Body of pancreas (tissue), 4 donors: ENCODE measurements at regions not wholly inside any gene's neighbourhood (a gene's known extent, or its start where the extent isn't known, plus 50 kb on each side); places are given as distances from the start of the nearest gene placed in this dataset.

ENCODE experiments used
- ATAC-seq: fragments of 150-250 bp; one replicate; pipeline ENCODE4 v1.9.1; 2016
- DNase-seq, 4 donors: peaks; one replicate each; pipeline ENCODE4 v3.0.0-alpha.2; 2019
- H3K27ac ChIP-seq, 4 donors: fragments of 200-600 bp; sonication (generic); 1 replicate in 3 of 4; 2 replicates in 1 of 4; pipeline versions ENCODE4 v1.5.1 to v1.6.1; 2016 to 2019; ENCODE audit warnings: mild to moderate bottlenecking in 1 of 4, mixed read lengths in 1 of 4, moderate library complexity in 1 of 4
- H3K27me3 ChIP-seq, 2 donors: fragments of 200-600 bp; sonication (generic); one replicate each; pipeline ENCODE4 v1.6.0; 2016; ENCODE audit warnings: mild to moderate bottlenecking in 1 of 2
- H3K36me3 ChIP-seq, 2 donors: fragments of 200-600 bp; sonication (generic); replicated peaks in 1 of 2; 2 replicates each; pipeline ENCODE4 v1.5.1; 2016; ENCODE audit warnings: low read depth in 2 of 2; ENCODE audit not compliant: insufficient read depth in 1 of 2
- H3K4me1 ChIP-seq: fragments of 200-600 bp; sonication (generic); one replicate; pipeline ENCODE4 v1.6.0; 2016
- H3K4me3 ChIP-seq, 2 donors: fragments of 200-600 bp; sonication (generic); 1 replicate in 1 of 2; 2 replicates in 1 of 2; pipeline ENCODE4 v1.5.1; 2016 to 2019
- H3K9me3 ChIP-seq, 3 donors: fragments of 200-600 bp; sonication (generic); 1 replicate in 2 of 3; 2 replicates in 1 of 3; pipeline ENCODE4 v1.5.1; 2016
- POLR2A ChIP-seq, 3 donors: fragments of 450-650 bp; IDR thresholded peaks; one replicate each; pipeline ENCODE4 v1.6.1; 2016; ENCODE audit warnings: antibody characterized with exemption in 3 of 3, mild to moderate bottlenecking in 2 of 3
- WGBS, 2 donors: methylation state at CpG; one replicate each; pipeline ENCODE4 v1.1.5; 2017; 5-methylcytosine and 5-hydroxymethylcytosine counted together
- intact Hi-C: fragments of 100-400 bp; cut with DNase I; formaldehyde crosslinking; loops from one replicate; pipeline ENCODE4 v1.15.1; 2023
- TF ChIP-seq, protein P1 (sequence below), 7 experiments: fragments of 450-650 bp in 4 of 7; fragments of 200-600 bp in 3 of 7; sonication (generic) in 3 of 7; IDR thresholded peaks; one replicate each; pipeline ENCODE4 v1.5.1; 2016 to 2019; ENCODE audit warnings: antibody characterized with exemption in 7 of 7

DNA sequence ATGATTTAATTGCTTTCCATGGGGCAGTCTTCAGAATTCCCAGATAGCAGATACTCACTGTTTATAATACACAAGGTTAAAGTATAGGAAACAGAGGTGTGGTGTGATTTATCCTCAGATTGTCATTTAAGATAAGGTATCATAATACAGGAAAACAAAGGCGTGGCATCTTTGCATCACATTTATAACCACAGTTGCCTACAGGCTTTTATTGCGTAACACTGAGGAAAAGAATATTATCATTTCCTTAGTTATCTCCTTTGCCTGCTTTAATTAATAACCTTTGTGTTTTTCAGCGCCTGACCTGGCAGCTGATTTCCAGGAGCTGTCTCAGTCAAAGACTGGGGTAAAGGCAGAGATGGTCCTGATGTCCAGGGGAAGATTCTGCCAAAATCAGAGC, 68.8 kb downstream of the SSX7 start:
- no peak for ATAC-seq

DNA sequence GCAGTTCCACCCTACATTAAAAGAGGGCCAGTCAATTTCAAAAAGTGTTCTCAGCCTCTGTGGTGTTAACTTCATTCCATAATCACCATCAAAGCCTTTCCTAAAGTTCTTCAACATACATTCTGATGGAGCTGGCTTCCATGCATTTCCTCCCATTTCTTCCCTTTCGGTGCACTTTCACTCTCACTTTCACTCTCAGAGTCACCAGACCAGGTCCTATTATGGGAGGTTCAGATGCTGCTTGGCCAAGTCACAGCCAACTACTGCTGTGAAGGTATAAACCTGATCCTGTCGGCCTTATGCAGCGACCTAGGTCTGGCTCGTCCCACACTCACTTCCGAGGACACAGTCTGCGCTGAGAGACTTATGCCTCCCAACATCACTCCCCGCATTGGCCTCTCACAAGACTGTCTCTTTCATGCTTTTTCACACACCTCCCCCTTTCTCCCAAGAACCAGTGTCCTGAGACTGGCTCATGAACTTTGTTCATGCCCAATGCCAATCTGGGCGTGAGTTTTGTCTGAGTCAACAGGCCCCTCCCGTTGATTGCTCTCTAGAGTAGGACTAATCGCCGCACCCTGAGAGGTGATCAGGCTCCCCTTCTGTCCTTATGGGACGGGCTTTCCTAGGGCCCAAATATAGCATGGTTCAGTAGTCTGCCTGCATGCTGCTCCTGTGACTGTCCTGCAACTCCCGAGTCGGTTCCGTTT, 60.8 kb upstream of the XAGE1B start:
- no peak for DNase-seq
- no peak for ATAC-seq
- H3K27ac ChIP-seq: no peak overlapping the region
- TF ChIP-seq, protein P1, sequence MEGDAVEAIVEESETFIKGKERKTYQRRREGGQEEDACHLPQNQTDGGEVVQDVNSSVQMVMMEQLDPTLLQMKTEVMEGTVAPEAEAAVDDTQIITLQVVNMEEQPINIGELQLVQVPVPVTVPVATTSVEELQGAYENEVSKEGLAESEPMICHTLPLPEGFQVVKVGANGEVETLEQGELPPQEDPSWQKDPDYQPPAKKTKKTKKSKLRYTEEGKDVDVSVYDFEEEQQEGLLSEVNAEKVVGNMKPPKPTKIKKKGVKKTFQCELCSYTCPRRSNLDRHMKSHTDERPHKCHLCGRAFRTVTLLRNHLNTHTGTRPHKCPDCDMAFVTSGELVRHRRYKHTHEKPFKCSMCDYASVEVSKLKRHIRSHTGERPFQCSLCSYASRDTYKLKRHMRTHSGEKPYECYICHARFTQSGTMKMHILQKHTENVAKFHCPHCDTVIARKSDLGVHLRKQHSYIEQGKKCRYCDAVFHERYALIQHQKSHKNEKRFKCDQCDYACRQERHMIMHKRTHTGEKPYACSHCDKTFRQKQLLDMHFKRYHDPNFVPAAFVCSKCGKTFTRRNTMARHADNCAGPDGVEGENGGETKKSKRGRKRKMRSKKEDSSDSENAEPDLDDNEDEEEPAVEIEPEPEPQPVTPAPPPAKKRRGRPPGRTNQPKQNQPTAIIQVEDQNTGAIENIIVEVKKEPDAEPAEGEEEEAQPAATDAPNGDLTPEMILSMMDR (IDR thresholded peaks at IDR 0.05): no peak
- TF ChIP-seq POLR2A (IDR thresholded peaks at IDR 0.05): no peak
- WGBS, 2 donors: 85 to 87% methylated on average over 11 to 12 of the region's 15 CpGs
- H3K36me3 ChIP-seq: no peaks in the 10 kb centered on the region
- H3K4me1 ChIP-seq: no peaks in the 10 kb centered on the region
- no peaks in the 10 kb centered on the region for H3K27me3 ChIP-seq
- H3K9me3 ChIP-seq: no peaks in the 10 kb centered on the region
- intact Hi-C loops: no loop called here
- H3K4me3 ChIP-seq: no peak overlapping the region

More for the DNA sequence above, 68.8 kb downstream of the SSX7 start:
- DNase-seq: no peak
- no peak overlapping the region for H3K4me3 ChIP-seq
- WGBS, 2 donors: 54 to 58% methylated on average over 3 of the region's 3 CpGs
- no peak overlapping the region for H3K27ac ChIP-seq
- H3K9me3 ChIP-seq: no peaks in the 10 kb centered on the region
- TF ChIP-seq, protein P1 (IDR thresholded peaks at IDR 0.05): no peak
- intact Hi-C loops: no loop called here
- no peaks in the 10 kb centered on the region for H3K4me1 ChIP-seq
- H3K36me3 ChIP-seq: no peaks in the 10 kb centered on the region
- H3K27me3 ChIP-seq: no peaks in the 10 kb centered on the region

DNA sequence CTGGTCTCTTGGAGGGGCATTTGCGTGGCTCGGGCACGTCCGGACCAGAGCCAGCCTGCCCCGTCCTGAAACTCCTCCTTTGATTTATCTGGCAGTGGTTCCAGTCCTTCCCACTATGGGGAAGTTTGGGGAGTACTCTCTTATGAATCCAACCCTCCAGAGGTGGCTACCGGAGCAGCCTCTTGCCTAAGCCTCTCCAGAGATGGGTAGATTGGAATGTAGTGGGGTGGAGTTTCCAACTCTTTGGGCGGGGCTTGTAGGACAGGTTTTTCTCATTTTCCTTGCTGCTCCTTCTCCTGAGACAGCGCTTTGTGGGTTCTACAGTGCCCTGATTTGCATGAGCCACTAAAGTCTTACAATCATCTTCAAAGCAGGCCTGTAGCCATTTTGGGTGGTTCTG, 60.1 kb upstream of the XAGE1B start:
- no peak for TF ChIP-seq POLR2A (IDR thresholded peaks at IDR 0.05)
- TF ChIP-seq, protein P1 (IDR thresholded peaks at IDR 0.05): no peak
- no peaks in the 10 kb centered on the region for H3K27me3 ChIP-seq
- H3K27ac ChIP-seq: no peak overlapping the region
- no peaks in the 10 kb centered on the region for H3K9me3 ChIP-seq
- WGBS, 2 donors: 72% methylated on average over 7 of the region's 8 CpGs; no CpG with 5 or more reads in 1 of the 2 donors
- DNase-seq (no peak), ATAC-seq (no peak)
- H3K36me3 ChIP-seq: no peaks in the 10 kb centered on the region
- intact Hi-C loops: no loop called here
- H3K4me3 ChIP-seq: no peak overlapping the region
- H3K4me1 ChIP-seq: no peaks in the 10 kb centered on the region

DNA sequence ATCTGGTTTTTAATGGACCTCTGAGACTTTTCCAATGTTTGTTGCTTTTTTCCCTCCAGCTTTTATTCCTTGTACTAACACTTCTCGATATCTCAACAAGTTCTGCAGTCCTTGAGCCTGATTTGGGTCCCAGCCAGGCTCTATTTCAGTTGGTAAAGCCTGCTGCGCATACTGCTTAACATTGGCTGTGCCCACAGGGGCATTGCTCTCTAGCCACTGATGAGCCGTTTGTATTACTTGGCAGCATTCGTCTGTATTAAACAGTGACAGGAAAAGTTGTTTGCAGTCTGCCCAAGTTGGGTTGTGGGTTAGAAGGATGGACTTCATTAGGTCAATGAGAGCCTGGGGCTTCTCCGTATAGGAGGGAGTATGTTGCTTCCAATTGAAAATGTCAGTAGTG, 59.6 kb upstream of the XAGE1B start:
- WGBS, 2 donors: 56 to 63% methylated on average over 3 to 5 of the region's 5 CpGs
- ATAC-seq: no peak
- DNase-seq: no peak
- Histone ChIP-seq H3K27ac (no peak overlapping the region), H3K27me3 (no peaks in the 10 kb centered on the region), H3K4me1 (no peaks in the 10 kb centered on the region), H3K9me3 (no peaks in the 10 kb centered on the region), H3K36me3 (no peaks in the 10 kb centered on the region), H3K4me3 (no peak overlapping the region)
- TF ChIP-seq POLR2A (IDR thresholded peaks at IDR 0.05): no peak
- TF ChIP-seq, protein P1 (IDR thresholded peaks at IDR 0.05): no peak
- intact Hi-C loops: no loop called here
